ENCODE measurements at regions not wholly inside any gene's neighbourhood (a gene's known extent, or its start where the extent isn't known, plus 50 kb on each side); places are given as distances from the start of the nearest gene placed in this dataset.
"Not testable (repeated sequence)": the region's sequence is repeated elsewhere in the genome, so short reads cannot be mapped to it uniquely, and the experiment has no call there.

DNA sequence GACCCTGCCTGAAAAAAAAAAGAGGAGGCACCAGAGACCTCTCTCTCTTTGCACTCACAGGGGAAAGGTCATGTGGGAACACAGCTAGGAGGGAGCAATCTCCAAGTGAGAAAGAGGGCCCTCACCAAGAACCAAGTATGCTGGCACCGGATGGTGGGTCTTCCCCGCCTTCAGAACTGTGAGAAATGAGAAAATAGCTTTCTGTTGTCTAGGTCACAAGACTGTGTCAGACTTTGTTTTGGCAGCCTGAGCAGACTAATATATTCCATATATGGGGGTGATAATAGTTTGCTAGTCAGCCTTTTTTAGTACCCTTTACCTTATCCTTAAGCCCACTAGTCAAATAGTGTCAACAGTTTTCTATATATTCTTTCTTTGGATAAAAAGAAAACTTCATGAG lies 193.0 kb downstream of the TRIML1 start:
- TF ChIP-seq, protein P1, sequence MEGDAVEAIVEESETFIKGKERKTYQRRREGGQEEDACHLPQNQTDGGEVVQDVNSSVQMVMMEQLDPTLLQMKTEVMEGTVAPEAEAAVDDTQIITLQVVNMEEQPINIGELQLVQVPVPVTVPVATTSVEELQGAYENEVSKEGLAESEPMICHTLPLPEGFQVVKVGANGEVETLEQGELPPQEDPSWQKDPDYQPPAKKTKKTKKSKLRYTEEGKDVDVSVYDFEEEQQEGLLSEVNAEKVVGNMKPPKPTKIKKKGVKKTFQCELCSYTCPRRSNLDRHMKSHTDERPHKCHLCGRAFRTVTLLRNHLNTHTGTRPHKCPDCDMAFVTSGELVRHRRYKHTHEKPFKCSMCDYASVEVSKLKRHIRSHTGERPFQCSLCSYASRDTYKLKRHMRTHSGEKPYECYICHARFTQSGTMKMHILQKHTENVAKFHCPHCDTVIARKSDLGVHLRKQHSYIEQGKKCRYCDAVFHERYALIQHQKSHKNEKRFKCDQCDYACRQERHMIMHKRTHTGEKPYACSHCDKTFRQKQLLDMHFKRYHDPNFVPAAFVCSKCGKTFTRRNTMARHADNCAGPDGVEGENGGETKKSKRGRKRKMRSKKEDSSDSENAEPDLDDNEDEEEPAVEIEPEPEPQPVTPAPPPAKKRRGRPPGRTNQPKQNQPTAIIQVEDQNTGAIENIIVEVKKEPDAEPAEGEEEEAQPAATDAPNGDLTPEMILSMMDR (IDR thresholded peaks at IDR 0.05; ENCODE audit: low read depth, low read length) = no peak
- CTCF ChIA-PET = no interaction called here
- POLR2A ChIA-PET = no interaction called here
- Histone ChIP-seq H3K27me3 (ENCODE audit: control insufficient read depth, insufficient read depth, low read length) (no peaks in the 10 kb centered on the region), H3K9me3 (ENCODE audit: control insufficient read depth, insufficient read depth, low read length) (peaks cover 32% of the 10 kb centered on the region), H3K4me3 (ENCODE audit: low read depth, low read length) (no peak overlapping the region), H3K27ac (ENCODE audit: low read depth, low read length) (no peak overlapping the region)
- DNase-seq (ENCODE audit: low read depth, low spot score) = no peak

DNA sequence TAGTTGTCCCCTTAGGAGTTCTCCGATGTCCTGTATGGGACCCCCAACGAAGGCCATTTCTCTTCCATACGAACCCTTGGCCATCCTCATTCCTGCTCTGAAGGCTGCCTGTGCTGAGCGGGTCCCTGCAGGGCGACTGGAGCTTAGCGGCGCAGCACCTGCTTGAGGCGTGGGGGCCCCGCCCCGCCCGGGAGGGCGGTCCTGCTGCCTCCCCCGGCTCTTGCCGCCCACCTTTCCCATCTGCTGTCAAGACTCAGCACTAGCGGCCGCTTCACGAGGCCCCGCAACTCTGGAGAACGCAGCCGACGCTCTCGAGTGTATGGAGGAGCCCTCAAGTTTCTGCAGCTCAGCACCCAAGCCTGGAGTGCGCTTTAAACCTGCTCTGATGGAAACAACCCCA lies 197.7 kb downstream of the TRIML1 start:
- Histone ChIP-seq H3K9me3 (ENCODE audit: control insufficient read depth, insufficient read depth, low read length) (peaks cover 32% of the 10 kb centered on the region), H3K27me3 (ENCODE audit: control insufficient read depth, insufficient read depth, low read length) (no peaks in the 10 kb centered on the region), H3K4me3 (ENCODE audit: low read depth, low read length) (no peak overlapping the region), H3K27ac (ENCODE audit: low read depth, low read length) (no peak overlapping the region)
- no peak for DNase-seq (ENCODE audit: low read depth, low spot score)
- ChIA-PET POLR2A (no interaction called here), CTCF (no interaction called here)
- TF ChIP-seq, protein P1 (IDR thresholded peaks at IDR 0.05; ENCODE audit: low read depth, low read length) = no peak

GRCh38 chr4:188341428-188341827 lies 202.2 kb downstream of the TRIML1 start:
- TF ChIP-seq, protein P1 (IDR thresholded peaks at IDR 0.05; ENCODE audit: low read depth, low read length) = no peak
- CTCF ChIA-PET = no interaction called here
- H3K4me3 ChIP-seq (ENCODE audit: low read depth, low read length) = no peak overlapping the region
- DNase-seq (ENCODE audit: low read depth, low spot score) = no peak
- H3K27me3 ChIP-seq (ENCODE audit: control insufficient read depth, insufficient read depth, low read length) = no peaks in the 10 kb centered on the region
- H3K9me3 ChIP-seq (ENCODE audit: control insufficient read depth, insufficient read depth, low read length) = peaks cover 21% of the 10 kb centered on the region
- no peak overlapping the region for H3K27ac ChIP-seq (ENCODE audit: low read depth, low read length)
- POLR2A ChIA-PET = no interaction called here

DNA sequence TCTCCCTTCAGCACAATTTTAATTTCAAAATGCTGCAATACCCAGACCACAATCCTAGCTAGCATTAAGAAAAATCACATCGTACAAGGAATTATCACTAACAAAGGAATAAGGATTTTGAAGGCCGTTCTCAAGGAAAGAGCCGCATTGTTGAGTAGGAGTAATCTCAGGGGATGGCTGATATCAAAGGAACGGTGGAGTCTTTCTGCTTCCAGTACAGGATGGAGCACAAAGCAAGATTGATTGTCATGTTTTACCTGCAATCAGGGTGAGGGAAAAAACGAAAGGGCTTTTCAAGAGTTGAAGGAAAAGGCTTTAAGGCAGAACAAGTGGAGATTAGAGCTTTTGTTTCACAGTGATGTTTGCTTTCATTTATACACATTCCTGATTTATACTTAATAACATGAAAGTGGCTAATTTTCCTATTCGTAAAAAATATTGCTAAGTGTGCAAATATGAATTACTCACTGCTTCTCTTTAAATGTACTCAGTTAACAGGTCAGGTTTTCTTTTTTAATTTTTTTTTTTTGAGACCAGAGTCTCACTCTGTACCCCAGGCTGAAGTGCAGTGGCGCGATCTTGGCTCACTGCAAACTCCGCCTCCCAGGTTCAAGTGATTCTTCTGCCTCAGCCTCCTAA lies 207.0 kb downstream of the TRIML1 start:
- Histone ChIP-seq H3K9me3 (ENCODE audit: control insufficient read depth, insufficient read depth, low read length) (peaks cover 12% of the 10 kb centered on the region), H3K4me3 (ENCODE audit: low read depth, low read length) (no peak overlapping the region), H3K27ac (ENCODE audit: low read depth, low read length) (no peak overlapping the region), H3K27me3 (ENCODE audit: control insufficient read depth, insufficient read depth, low read length) (no peaks in the 10 kb centered on the region)
- ChIA-PET CTCF (interaction anchor here (0.5 kb wide), 1 partner anchor 277 kb away, joined by 5 read pairs; no protein-coding TSS in a partner anchor), POLR2A (no interaction called here)
- no peak for DNase-seq (ENCODE audit: low read depth, low spot score)
- TF ChIP-seq, protein P1 (IDR thresholded peaks at IDR 0.05; ENCODE audit: low read depth, low read length) = no peak

- CTCF ChIA-PET = no interaction called here
- H3K27me3 ChIP-seq (ENCODE audit: control insufficient read depth, insufficient read depth, low read length) = no peaks in the 10 kb centered on the region
- H3K4me3 ChIP-seq (ENCODE audit: low read depth, low read length) = no peak overlapping the region
- H3K27ac ChIP-seq (ENCODE audit: low read depth, low read length) = no peak overlapping the region
- POLR2A ChIA-PET = no interaction called here
- TF ChIP-seq, protein P1 (IDR thresholded peaks at IDR 0.05; ENCODE audit: low read depth, low read length) = no peak
- DNase-seq (ENCODE audit: low read depth, low spot score) = no peak
- H3K9me3 ChIP-seq (ENCODE audit: control insufficient read depth, insufficient read depth, low read length) = peaks cover 12% of the 10 kb centered on the region
Measured at GRCh38 chr4:188347339-188347738, 208.1 kb downstream of the TRIML1 start.

DNA sequence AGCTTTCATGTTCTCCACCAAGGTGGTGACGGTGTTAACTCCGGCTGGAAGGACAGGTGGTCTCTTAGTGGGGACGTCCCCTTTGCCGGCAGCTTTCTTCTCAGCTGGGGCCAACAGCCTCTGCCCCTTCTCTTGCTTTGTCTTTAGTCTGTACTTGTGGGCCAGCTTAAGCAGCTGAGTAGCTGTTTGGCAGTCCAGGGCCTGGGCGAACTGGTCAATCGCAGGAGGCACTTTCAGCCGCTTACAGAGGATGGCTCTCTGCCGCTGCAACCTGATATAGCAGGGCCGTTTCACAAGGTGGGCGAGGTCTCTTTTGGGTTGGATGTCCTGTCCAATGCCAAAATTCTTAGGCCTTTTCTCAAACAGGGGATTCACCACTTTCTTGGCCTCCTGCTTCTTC lies 210.3 kb downstream of the TRIML1 start:
- H3K27ac ChIP-seq (ENCODE audit: low read depth, low read length); DNase-seq (ENCODE audit: low read depth, low spot score); CTCF ChIA-PET; H3K4me3 ChIP-seq (ENCODE audit: low read depth, low read length); POLR2A ChIA-PET; H3K27me3 ChIP-seq (ENCODE audit: control insufficient read depth, insufficient read depth, low read length): not testable (repeated sequence)
- peaks cover 15% of the 10 kb centered on the region for H3K9me3 ChIP-seq (ENCODE audit: control insufficient read depth, insufficient read depth, low read length)

Measured in AG04450 (cell line).